ENCODE measurements at regions not wholly inside any gene's neighbourhood (a gene's known extent, or its start where the extent isn't known, plus 50 kb on each side); places are given as distances from the start of the nearest gene placed in this dataset.

GRCh38 chr19:29475469-29475868 lies 50.3 kb upstream of the VSTM2B start:
- DNase-seq (ENCODE audit: low read depth in 1 of 2, low spot score in 1 of 2): no peak

Data from activated CD4-positive, alpha-beta T cell treated with anti-CD3 and anti-CD28 coated beads, Interleukin-2, amount 50 U/mL, for 24 hours (primary cell).